Stimulated activated CD4-positive, alpha-beta T cell treated with anti-CD3 and anti-CD28 coated beads, Interleukin-1b, Interleukin-23, amount 100 ng/mL, for 1 hour (primary cell): ENCODE measurements at regions not wholly inside any gene's neighbourhood (a gene's known extent, or its start where the extent isn't known, plus 50 kb on each side); places are given as distances from the start of the nearest gene placed in this dataset.

Experiments used
- DNase-seq, 2 donors: peaks; one replicate each; pipeline ENCODE4 v3.0.0-alpha.2; 2020; ENCODE audit warnings: low read depth in 2 of 2

DNA sequence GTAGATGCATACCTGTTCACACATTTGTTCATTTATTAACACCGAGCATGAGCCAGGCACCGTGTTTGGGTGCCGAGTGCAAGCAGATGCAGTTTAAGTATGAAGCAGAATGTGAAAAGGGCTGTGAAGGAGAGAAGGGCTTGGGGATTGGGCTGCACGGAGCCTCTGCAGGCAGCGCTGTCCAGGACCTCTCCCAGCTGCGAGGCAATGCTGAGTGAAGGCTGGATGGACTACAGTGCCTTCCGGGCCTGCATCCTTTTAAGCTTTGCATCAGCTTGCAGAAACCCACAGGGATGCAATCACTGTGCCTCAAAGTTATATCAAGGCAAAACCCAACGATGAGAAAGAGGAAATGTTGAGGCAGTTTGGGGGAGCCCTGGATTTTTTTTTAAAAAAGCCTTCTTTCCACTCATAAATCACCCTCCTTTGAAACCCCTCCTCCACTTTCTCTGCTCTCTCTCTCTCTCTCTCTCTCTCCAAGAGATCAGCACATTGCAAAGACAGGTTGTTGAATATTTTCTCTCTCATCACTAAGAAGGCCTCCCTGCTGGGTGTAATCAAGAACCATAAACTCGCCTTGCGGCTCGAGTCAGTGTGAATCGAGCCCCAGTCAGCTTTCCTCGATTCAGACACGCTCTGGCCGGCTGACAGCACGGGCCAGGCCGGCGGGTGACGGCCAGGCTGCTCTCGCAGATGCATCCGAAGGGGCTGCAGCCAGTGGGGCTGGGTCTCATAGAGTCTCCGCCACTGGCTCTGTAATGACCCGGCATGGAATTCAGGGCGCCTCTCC lies 89.2 kb upstream of the POU3F1 start:
- DNase-seq, result no peak

DNA sequence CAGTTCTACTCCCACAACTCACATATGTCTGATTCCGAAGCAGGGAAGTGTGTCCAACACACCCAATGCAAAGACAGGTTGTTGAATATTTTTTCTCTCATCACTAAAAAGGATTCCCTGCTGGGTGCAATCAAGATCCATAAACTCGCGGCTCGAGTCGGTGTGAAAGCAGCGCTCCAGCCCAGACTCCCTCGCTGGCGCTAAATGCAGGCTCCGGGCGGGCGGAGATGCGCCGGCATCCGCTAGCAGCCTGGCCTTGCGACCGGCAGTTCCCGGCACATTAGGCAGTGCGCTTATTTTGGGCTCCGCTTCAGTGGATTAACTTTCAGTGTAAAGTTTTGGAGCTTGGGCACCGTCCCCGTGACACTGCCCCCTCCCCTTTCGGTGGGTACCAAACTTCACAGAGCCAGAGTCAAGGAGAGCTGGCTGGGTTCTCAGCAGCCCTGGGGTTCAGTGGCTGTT lies 87.7 kb upstream of the POU3F1 start:
- no peak for DNase-seq

DNA sequence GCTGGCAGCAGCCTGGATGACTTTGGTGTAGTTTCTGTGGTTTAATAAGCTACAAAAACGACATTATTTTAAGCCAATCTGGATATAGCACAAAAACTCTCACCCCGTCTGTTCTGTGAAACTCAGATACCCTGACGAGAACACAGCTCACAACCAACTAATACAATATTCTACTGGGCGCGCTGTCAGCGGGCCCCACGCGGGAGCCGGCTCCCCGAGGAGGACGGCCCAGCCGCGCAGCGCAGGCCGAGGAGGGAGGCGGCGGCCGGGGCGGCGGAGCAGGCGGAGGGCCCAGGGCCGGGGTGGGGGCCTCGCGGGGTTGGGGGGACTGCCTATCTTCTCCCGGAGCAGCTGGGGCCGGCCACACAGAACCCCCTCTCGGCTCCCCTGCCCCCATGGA lies 87.2 kb upstream of the POU3F1 start:
- DNase-seq, result no peak

DNA sequence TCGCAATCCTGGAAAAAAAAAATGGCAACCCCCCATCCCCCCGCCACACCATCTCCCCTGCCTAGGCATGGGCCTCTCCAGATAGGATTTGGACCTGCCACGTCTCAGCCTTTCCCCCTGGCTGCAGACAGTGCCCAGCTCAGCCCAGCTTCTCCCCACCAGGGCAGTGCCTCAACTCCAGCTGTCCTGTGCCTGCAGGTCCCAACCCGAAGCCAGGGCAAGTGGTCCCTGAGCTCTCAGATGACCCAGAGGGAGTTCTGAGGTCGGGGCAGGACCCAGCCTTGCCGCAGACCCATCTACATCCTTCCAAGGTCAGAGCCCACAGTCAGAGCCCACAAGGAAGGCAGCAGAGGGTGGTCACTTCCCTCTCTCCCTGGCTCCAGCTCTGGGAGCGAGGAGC lies 86.7 kb upstream of the POU3F1 start:
- no peak for DNase-seq

DNA sequence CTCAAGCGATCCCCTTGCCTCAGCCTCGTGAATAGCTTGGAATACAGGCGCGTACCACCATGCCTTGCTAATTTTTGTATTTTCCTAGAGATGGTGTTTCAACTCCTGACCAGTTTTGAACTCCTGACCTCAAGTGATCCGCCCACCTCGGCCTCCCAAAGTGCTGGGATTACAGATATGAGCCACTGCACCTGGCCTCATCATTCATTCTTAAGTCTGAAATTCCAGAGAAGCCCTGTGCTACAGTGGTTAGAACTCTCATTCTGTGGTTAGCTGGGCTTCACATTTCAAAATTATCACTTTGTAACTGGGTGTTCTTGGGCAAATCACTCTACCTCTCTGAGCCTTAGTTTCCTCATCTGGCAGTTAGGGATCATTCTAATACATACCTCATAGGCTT lies 86.1 kb upstream of the POU3F1 start:
- no peak for DNase-seq

DNA sequence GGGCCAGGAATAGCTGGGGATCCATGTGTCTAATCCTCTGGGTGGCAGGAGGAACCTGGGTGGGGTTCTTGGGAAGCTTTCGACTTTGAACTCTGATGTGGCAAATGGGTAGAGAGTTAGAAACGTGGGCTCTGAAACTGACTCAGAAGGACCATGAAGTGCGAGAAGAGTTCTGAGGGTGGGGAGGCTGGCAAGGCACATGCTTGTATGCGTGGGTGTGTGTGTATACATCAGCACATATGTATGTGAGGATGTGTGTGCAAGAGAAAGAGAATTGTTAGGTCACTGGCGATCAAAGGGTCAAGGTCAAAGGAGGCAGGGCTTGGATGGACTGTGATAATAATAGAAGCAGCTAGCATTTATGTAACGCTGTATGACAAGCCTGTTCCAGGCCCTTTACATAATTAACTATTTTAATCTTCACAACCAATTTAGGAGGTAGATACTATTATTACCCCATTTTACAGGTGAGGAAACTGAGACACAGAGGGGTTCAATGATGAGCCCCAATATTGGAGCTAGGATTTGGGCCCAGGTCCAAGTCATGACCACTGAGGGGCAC lies 84.5 kb upstream of the POU3F1 start:
- no peak for DNase-seq

DNA sequence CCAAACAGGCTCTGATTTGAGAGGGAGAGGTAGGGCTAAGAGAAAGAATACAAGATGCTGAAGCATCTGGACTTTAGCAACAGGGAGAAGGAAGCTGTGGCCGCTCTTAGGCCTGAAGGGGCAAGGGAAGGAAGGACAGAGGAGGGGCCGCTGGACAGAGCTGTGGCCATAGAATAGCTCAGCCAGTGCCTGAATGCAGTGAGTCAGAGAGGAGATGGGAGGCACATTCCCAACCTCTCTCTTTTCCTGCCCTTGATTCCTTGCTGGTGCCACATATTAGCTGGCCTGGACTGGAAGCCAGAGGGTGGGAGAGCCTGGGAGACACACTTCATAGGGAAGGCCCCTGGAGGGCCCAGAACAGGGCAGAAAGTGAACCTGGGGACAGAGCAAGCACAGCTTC lies 83.4 kb upstream of the POU3F1 start:
- DNase-seq, result no peak

DNA sequence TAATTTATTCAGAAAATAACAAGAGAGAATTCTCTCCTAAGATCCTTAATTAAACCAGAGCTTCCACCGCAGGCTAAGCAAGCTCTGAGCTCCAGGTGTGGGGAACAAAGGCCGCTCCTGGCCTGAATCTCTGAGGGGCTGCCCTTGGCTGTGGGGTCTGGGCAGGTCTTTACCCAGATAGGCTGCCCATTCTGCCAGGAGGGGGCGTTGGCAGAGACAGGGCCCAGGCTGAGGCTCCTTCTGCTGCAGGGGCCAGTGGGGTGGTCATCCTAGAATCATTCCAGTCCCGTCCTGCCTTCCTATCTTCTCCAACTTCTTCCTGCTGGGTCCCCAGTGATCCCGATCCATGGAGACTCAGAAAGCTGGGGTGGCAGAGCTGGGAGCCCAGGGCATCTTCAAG lies 82.9 kb upstream of the POU3F1 start:
- DNase-seq, result no peak

DNA sequence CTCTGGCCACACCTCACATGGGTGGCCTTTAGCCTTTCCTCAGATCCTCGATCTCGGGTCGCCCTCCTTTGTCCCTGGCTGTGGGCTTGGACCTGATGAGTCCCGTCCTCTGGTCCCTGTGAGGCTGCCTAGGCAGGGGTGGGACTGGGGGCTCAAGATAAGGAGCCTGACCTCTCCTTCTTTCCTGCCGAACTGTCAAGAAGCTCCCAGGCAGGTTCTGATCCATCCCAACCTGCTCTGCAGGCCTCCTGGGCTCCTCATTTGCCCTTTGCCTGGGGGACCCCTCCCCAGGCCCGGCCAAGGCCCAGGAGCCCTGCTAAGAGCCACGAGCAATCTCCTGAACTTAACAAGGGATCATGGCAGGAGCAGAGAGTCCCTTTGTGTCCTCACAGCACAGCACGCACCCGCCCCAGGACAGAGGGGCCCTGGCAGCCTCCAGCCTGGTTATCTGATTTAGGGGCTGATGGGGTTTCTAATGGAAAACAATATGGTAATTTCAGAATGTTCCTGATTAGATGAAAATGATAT lies 82.4 kb upstream of the POU3F1 start:
- no peak for DNase-seq

DNA sequence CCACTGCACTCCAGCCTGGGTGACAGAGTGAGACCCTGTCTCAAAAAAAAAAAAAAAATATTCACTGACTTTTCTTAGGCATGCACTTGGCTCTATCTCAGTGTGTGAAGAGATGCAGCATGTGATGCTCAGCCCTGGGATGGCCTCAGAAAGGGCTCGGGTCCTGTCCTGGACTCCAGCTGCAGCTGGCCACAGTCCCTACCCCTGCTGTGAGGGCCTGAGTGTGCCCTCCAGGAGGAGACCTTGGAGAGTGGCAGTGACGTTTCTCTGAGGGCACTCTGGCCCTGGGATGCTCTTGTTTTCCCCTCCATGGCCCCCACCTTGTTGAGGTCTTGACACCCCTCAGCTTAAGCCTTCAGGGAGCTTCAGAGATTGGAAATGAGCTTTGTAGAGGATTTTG lies 81.9 kb upstream of the POU3F1 start:
- DNase-seq, result no peak

DNA sequence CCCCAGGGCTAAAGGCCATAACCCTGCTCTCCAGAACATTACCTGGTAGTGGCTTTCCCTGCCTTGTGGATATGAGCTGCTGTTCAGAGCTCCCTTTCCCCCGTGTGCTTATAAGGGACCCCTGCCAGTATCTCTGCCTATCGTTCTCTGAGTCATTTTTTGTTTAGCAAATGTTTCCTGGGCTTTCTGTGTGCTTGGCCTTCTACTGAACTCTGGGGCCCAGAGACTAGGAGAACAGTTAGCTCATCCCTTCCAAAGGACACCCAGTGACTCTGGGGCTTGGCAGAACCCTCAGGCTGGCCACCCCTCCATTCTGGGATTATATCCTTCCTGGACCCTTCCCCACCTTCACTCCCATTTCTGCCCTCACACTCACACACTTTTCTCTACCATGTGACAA lies 80.8 kb upstream of the POU3F1 start:
- no peak for DNase-seq

DNA sequence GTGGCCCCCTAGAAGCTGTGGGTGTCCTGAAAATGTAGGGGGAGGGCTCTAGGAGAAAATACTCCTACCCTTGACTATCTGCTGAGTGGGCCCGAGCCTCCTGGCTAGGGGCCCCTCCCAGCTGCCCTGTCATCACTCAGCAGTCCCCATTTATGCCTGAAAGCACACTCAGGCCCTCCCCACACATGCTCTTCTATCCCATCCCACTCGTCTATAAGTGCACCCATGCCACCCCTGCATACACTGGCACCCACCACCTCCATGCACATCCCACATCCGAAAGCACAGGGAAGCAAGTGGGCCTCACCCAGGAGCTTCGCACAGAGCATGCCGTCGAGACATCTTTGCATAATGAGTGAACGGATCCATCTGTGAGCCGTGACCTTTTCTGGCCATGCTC lies 80.4 kb upstream of the POU3F1 start:
- DNase-seq, result no peak

DNA sequence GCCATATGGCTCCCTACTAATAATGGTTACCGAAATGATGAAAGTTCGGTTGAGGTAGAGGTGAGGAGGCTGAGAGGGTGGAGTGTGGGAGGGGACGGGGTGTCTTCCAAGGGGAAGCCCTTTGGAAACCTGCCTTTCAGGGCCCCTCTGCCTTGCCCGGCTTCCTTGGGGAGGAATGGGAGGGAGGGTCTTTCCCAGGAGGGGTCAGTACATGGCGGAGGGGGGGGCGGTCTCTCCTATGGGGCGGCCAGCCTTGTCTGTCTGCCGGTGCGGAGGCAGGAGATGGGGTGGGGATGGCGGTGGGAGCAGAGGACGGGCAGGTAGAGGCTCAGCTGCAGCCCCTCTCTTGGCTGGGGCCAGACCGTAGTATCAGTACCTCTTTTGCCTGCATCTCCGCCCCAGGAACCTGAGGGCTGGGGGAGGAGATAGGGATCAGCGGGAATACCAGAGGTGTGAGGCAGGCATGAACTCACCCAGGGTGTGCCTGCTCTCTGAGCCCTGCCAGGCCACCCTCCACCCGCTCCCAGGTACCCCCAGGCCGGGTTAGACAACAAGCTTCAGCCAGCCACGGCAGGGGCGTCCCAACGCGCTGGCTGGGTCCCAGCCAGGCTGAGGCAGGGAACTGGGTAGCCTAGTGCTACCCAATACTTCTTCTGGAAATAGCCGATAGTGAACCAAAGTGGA lies 79.4 kb upstream of the POU3F1 start:
- no peak for DNase-seq

DNA sequence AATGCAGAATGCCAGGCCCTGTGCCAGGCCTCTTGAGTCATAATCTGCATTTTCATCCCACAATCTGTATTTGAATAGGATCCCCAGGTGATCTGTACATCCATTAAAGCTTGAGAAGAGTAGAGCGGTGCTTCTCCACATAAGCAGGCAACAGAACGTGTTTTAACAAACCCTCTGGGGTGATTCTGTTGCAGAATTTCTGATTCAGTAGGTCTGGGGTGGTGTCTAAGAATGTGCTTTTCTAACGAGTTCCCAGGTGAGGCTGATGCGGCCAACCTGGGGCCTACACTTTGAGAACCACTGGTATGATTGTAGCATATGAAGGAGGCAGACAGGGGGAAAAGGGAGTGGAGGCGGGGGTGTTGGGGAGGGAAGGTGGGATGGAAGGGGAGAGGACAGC lies 78.4 kb upstream of the POU3F1 start:
- no peak for DNase-seq

DNA sequence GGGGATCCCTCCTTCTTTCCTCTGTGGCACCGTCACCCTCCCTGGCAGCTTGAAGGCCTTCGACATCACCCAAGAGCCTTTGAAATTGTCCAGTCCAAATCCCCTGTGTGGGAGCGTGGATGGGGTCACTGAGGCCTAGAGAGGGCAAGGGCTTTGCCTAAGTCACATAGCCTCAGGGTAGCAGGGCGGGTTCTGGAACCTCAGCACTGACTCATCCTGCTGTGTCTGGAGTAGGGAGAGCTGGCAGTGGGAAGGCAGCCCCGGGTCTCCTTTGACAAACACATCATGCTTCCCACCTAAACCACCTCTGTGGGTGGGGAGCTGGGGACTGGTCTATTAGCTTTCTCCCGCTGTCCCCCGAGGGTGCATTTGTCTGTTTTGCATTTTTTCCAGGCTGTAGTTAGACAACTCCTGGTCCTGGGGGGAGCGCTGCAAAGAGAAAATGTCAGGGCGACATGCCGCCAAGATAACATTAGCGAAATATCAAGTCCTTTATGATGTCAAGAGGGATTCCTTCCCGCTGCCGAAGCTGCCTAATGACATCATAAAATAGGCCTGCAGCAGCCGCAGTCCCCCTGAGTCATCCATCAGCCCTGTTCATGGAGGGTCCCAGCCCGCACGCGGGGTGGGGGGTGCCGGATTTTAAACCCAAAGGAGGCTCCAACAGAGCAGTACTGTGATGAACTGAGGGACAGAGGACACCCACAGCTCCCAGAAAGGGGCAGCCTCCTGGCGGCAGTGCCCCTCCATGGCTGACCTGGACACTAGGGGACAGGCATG lies 77.0 kb upstream of the POU3F1 start:
- no peak for DNase-seq

DNA sequence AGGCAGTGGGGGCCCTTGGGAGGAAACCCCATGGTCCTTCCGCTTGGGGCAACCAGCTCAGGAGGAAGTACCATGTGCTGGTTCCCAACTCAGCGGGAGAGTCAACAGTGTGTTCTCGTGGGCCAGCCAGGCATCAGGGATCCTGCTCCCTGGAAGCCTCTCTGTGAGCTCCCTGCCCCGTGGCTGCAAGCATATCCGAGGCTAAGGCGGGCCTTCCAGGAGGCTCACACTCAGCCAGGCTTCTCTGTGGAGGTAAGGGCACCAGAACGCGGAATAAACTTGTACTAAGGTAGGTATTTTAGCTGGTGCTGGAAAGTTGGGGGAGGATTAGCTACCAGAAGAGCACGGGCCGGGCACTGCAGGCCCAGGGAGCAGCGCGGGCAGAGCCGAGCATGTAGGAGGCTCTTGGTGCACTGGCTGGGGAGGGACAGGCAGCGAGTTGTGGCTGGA lies 74.7 kb upstream of the POU3F1 start:
- DNase-seq, result no peak

DNA sequence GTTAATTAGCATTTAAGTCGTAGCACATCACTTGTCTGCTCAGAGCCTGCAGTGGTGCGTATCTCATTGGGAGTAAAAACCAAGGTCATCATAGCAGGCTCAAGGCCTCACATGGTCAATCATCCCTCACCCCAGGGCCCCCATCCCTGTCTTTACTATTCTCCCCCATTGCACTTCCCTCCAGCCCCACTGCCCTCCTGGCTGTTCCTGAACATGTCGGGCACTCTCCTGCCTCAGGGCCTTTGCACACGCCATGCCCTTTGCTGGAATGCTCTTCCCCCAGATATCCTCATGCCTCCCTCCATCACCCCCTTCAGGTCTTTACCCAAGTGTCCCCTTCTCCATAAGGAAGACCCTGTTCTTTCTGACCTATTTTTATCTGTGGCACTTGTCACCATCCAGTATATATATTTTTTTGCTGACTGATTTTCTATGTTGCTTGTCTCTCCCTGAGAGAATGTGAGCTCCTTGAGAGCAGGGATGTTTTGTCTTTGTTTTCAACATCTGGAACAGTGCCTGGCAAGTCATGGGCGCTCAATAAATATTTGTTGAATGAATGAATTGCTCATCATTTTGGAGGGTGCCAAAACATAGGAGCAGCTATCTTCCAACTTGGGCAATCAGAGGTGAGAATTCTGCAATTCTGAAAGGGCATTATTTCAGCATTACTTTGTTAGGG lies 74.1 kb upstream of the POU3F1 start:
- DNase-seq, result no peak

DNA sequence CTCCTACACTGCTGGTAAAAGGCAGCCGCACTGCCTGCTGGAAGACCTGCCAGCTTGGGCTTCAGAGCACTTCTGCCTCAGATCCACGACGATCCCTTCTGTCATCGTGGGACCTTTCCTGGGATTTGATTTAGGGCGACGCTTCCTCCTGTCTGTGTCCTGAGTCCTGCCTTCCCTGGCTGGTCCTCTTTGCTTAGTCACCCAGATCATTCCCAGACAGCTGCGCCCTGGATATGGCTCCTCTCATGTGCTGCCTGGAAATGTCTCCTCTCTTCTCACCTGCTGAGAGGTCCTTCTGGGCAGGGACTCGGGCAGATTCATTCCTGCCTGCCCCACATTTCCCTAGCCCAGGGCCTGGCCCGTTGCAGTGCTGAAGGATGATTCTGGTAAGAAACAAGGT lies 72.4 kb upstream of the POU3F1 start:
- no peak for DNase-seq

DNA sequence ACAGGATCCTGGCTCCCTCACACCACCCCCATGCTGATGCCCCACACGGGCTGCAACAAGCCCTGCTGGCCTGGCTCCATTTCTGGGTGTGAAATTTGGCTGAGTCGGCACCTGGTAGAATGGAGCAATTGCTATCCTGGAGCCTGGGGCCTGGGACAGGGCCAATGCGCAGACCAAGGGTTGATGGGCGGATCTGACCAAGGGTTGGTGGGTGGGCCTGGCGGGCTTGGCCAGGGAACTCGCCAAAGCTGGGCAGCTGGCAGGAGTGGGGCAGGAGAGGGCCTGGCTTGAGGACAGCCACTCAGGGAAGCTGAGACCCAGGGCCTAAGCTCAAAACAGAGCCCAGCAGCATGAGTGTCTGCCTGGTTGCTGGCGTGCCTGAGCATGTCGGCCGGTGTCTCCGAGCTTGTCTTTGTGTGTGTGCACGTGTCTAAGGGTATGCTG lies 70.9 kb upstream of the POU3F1 start:
- no peak for DNase-seq

DNA sequence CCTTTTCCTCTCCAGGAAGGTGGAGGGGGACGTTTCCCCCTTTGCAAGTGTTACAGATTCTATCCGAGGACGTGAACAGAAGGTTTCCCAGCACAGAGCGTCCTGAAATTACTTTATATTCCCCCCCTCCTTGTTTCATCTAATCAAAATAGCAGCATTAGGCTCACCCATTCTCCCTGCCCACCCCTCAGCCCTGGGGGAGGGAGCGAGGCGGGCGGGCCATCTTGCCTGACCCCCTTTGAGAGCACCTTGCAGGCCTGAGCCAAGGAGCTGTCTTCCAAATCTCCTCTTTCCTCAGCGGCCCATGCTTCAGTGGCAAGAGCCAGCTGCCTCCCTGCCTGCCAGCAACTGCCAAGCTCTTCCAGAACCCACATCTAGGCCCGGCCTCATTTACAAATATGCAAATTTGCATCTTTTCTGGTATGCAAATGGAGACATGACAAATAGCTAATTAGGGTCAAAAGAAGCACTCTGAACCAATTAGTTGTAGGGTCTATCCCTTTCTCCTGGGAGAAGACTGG lies 69.1 kb upstream of the POU3F1 start:
- DNase-seq, result no peak

DNA sequence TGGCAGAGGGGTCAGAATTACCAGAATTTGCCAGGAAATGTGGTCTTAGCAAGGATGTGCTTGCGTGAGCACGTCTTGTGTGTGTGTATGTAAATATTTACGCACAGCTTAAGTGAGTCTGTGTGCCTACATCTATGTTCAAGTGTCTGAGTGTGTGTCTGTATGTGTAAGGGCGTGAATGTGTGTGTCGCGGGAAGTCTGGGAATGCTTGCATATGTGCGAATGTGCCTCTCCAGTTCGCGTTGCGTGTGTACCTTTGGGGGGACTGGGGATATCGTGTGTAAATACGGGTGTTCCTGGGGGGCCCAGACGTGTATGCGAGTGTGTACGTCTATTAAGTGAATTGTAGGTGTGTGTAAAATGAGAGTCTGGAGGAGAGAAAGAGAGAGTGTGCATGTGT lies 68.6 kb upstream of the POU3F1 start:
- DNase-seq, result no peak
